CD14-positive monocyte (primary cell): ENCODE measurements at regions not wholly inside any gene's neighbourhood (a gene's known extent, or its start where the extent isn't known, plus 50 kb on each side); places are given as distances from the start of the nearest gene placed in this dataset.

ENCODE experiments used
- DNase-seq, 3 donors: peaks; one replicate each; pipeline ENCODE4 v3.0.0-alpha.2; 2011 to 2022
- H2AFZ ChIP-seq: 2 replicates; pipeline ENCODE4 v1.6.0; 2012; ENCODE audit warnings: mild to moderate bottlenecking, low read depth, low read length, inconsistent platforms; ENCODE audit not compliant: insufficient read depth, poor library complexity, severe bottlenecking
- H3K27ac ChIP-seq, 2 donors: 1 replicate in 1 of 2; 2 replicates in 1 of 2; pipeline ENCODE4 v1.5.1; 2012 to 2013; ENCODE audit warnings: low read length in 2 of 2, control low read depth in 1 of 2, inconsistent platforms in 1 of 2, low read depth in 1 of 2, mild to moderate bottlenecking in 1 of 2
- H3K27me3 ChIP-seq, 2 donors: one replicate each; pipeline versions ENCODE4 v1.6.0 to v1.6.1; 2011 to 2013; ENCODE audit warnings: low read length in 2 of 2; ENCODE audit not compliant: control insufficient read depth in 2 of 2, insufficient read depth in 2 of 2
- H3K36me3 ChIP-seq, 2 donors: replicated peaks in 1 of 2; 1 replicate in 1 of 2; 2 replicates in 1 of 2; pipeline versions ENCODE4 v1.5.1 to v1.6.1; 2012 to 2013; ENCODE audit warnings: low read length in 2 of 2, control low read depth in 1 of 2, inconsistent platforms in 1 of 2, mild to moderate bottlenecking in 1 of 2; ENCODE audit not compliant: insufficient read depth in 2 of 2, control insufficient read depth in 1 of 2
- H3K4me1 ChIP-seq, 2 donors: 1 replicate in 1 of 2; 2 replicates in 1 of 2; pipeline versions ENCODE4 v1.5.1 to v1.6.1; 2012 to 2013; ENCODE audit warnings: low read length in 2 of 2, control low read depth in 1 of 2, inconsistent platforms in 1 of 2, mild to moderate bottlenecking in 1 of 2, moderate library complexity in 1 of 2; ENCODE audit not compliant: insufficient read depth in 2 of 2, control insufficient read depth in 1 of 2
- H3K4me2 ChIP-seq: replicated peaks from 2 replicates; pipeline ENCODE3; 2012; ENCODE audit warnings: low read length, moderate library complexity, mild to moderate bottlenecking; ENCODE audit not compliant: poor library complexity, severe bottlenecking; ENCODE audit errors: extremely low read depth
- H3K4me3 ChIP-seq, 3 experiments: fragments of 200-600 bp in 1 of 3; sonication (generic) in 1 of 3; replicated peaks in 1 of 3; 1 replicate in 2 of 3; 2 replicates in 1 of 3; pipeline ENCODE4 v1.5.1; 2011 to 2013; ENCODE audit warnings: low read length in 3 of 3, mild to moderate bottlenecking in 3 of 3, control low read depth in 2 of 3, low read depth in 2 of 3, inconsistent platforms in 1 of 3, moderate library complexity in 1 of 3
- H3K79me2 ChIP-seq: 2 replicates; pipeline ENCODE4 v1.6.0; 2012; ENCODE audit warnings: mild to moderate bottlenecking, control low read depth, inconsistent platforms, low read length, moderate library complexity; ENCODE audit not compliant: insufficient read depth
- H3K9ac ChIP-seq: 2 replicates; pipeline ENCODE4 v1.6.0; 2017; ENCODE audit warnings: low read length, mild to moderate bottlenecking; ENCODE audit not compliant: insufficient read depth, poor library complexity, severe bottlenecking
- H3K9me3 ChIP-seq, 2 donors: replicated peaks in 1 of 2; 1 replicate in 1 of 2; 2 replicates in 1 of 2; pipeline versions ENCODE4 v1.5.1 to v1.6.1; 2012 to 2013; ENCODE audit warnings: low read length in 2 of 2, control low read depth in 1 of 2; ENCODE audit not compliant: control insufficient read depth in 1 of 2, insufficient read depth in 1 of 2
- H4K20me1 ChIP-seq: 2 replicates; pipeline ENCODE4 v1.6.0; 2012; ENCODE audit warnings: mild to moderate bottlenecking, low read length, control low read depth, moderate library complexity; ENCODE audit not compliant: insufficient read depth
- H3K27ac Mint-ChIP-seq, 7 donors: one replicate each; pipeline ENCODE4 v1.8.0; 2020; ENCODE audit warnings: mild to moderate bottlenecking in 7 of 7, mixed read lengths in 7 of 7, moderate library complexity in 6 of 7, inconsistent platforms in 2 of 7
- H3K27me3 Mint-ChIP-seq, 3 donors: one replicate each; pipeline ENCODE4 v1.8.0; 2021 to 2022; ENCODE audit warnings: low read depth in 3 of 3, mild to moderate bottlenecking in 3 of 3, mixed read lengths in 3 of 3, moderate library complexity in 3 of 3, inconsistent platforms in 1 of 3
- H3K36me3 Mint-ChIP-seq, 2 donors: one replicate each; pipeline ENCODE4 v1.8.0; 2020; ENCODE audit warnings: mixed read lengths in 2 of 2, inconsistent platforms in 1 of 2, mild to moderate bottlenecking in 1 of 2
- H3K4me1 Mint-ChIP-seq: one replicate; pipeline ENCODE4 v1.8.0; 2020; ENCODE audit warnings: mild to moderate bottlenecking, mixed read lengths
- H3K4me3 Mint-ChIP-seq, 2 donors: one replicate each; pipeline ENCODE4 v1.8.0; 2020; ENCODE audit warnings: mild to moderate bottlenecking in 2 of 2, mixed read lengths in 2 of 2, moderate library complexity in 1 of 2
- H3K9me3 Mint-ChIP-seq, 7 donors: one replicate each; pipeline ENCODE4 v1.8.0; 2020 to 2022; ENCODE audit warnings: mixed read lengths in 7 of 7, mild to moderate bottlenecking in 6 of 7, moderate library complexity in 6 of 7, inconsistent platforms in 2 of 7
- WGBS: methylation state at CpG from one replicate; pipeline ENCODE4 v1.1.5; 2013; ENCODE audit warnings: missing lambda C conversion rate; ENCODE audit not compliant: insufficient coverage; 5-methylcytosine and 5-hydroxymethylcytosine counted together
- intact Hi-C, 2 donors: fragments of 100-400 bp; cut with micrococcal nuclease; formaldehyde crosslinking; loops; one replicate each; pipeline versions ENCODE4 v1.15.0 to v1.15.1; 2023
- TF ChIP-seq, protein P1 (sequence below): fragments of 200-600 bp; IDR thresholded peaks from one replicate; pipeline ENCODE4 v1.8.0; 2022; ENCODE audit warnings: antibody characterized with exemption, mild to moderate bottlenecking

DNA sequence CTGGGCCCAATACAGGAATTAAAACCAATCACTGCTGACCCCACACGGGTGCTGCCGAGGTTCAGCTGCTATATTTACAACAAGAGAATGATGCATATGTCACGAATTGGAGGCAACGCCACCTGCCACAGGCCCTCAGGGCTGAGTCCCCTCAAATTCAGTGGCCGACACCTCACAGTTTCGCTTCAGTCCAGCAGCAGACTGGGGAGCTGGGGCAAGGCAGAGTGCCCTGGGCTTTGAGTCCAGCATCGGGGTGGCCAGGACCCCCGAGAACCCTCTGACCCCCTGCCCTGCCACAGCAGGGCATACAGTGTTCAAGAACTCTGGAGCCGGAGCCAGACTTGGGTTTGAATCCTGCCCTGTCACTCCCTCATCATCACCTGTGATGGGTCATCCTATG lies 247.2 kb downstream of the CTTN start:
- WGBS: 87% methylated on average over 9 of the region's 9 CpGs
- TF ChIP-seq, protein P1, sequence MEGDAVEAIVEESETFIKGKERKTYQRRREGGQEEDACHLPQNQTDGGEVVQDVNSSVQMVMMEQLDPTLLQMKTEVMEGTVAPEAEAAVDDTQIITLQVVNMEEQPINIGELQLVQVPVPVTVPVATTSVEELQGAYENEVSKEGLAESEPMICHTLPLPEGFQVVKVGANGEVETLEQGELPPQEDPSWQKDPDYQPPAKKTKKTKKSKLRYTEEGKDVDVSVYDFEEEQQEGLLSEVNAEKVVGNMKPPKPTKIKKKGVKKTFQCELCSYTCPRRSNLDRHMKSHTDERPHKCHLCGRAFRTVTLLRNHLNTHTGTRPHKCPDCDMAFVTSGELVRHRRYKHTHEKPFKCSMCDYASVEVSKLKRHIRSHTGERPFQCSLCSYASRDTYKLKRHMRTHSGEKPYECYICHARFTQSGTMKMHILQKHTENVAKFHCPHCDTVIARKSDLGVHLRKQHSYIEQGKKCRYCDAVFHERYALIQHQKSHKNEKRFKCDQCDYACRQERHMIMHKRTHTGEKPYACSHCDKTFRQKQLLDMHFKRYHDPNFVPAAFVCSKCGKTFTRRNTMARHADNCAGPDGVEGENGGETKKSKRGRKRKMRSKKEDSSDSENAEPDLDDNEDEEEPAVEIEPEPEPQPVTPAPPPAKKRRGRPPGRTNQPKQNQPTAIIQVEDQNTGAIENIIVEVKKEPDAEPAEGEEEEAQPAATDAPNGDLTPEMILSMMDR: no peak
- Mint-ChIP-seq H3K4me3 (no peak overlapping the region), H3K4me1 (peaks cover 9% of the 10 kb centered on the region), H3K27ac (peak overlapping the region in 1 of 7 donors; percentile 44), H3K27me3 (peaks cover 6 to 22% (median 7%) of the 10 kb centered on the region in 3 donors), H3K36me3 (no peaks in the 10 kb centered on the region), H3K9me3 (peaks cover 0 to 4% (median 0%) of the 10 kb centered on the region in 7 donors)
- Histone ChIP-seq H2AFZ (no peak overlapping the region), H3K79me2 (no peaks in the 10 kb centered on the region), H3K4me1 (peaks cover 5 to 7% of the 10 kb centered on the region in 2 donors), H3K36me3 (no peaks in the 10 kb centered on the region), H3K27ac (no peak overlapping the region), H4K20me1 (no peaks in the 10 kb centered on the region), H3K27me3 (no peaks in the 10 kb centered on the region), H3K9me3 (no peaks in the 10 kb centered on the region), H3K4me3 (no peak overlapping the region), H3K4me2 (no peak overlapping the region), H3K9ac (no peak overlapping the region)
- DNase-seq: no peak
- intact Hi-C loops: no loop called here

DNA sequence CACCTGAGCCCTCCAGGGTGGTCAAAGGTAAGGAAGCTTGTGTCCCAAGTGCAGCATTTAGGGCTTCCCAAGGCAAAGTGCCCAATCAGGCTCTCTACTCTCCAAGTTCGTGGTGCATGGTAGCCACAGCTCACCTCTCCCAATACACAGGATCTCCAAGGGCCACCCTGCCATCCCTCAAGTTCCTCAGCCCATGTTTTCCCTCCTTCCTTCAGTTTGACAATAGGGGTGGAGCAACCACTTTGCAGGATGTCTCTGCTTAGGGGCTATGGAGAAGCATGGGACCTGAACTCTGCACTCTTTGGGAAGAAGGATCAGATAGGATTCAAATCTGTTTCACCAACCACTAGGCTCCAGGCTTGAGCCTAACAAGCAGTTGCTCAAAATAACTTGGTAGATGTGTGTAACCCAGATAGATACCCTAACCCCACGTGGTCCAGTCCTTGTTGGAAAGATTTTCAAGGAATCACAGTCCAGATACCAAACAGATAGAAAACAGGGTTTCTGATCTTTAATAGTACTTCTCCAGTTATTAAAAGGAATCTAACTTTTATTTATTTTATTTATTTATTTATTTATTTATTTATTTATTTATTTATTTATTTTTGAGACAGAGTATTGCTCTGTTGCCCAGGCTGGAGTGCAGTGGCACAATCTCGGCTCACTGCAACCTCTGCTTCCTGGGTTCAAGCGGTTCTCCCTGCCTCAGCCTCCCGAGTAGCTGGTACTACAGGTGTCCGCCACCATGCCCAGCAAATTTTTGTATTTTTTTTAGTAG lies 248.1 kb downstream of the CTTN start:
- no peak overlapping the region for H3K4me2 ChIP-seq
- peaks cover 4% of the 10 kb centered on the region in 2 donors for H3K4me1 ChIP-seq
- no peak overlapping the region for H3K4me3 ChIP-seq
- H3K27ac ChIP-seq: no peak overlapping the region
- no peaks in the 10 kb centered on the region for H4K20me1 ChIP-seq
- H3K9me3 Mint-ChIP-seq: peaks cover 0 to 4% (median 0%) of the 10 kb centered on the region in 7 donors
- TF ChIP-seq, protein P1: no peak
- no peaks in the 10 kb centered on the region for H3K27me3 ChIP-seq
- WGBS: 79% methylated on average over 3 of the region's 6 CpGs
- peaks cover 4% of the 10 kb centered on the region for H3K4me1 Mint-ChIP-seq
- H3K9me3 ChIP-seq: no peaks in the 10 kb centered on the region
- no peak overlapping the region for H2AFZ ChIP-seq
- H3K36me3 ChIP-seq: no peaks in the 10 kb centered on the region
- H3K4me3 Mint-ChIP-seq: no peak overlapping the region
- no peaks in the 10 kb centered on the region for H3K36me3 Mint-ChIP-seq
- intact Hi-C loops: no loop called here
- no peak overlapping the region for H3K9ac ChIP-seq
- peak overlapping the region in 1 of 7 donors; percentile 51 for H3K27ac Mint-ChIP-seq
- DNase-seq: no peak
- H3K27me3 Mint-ChIP-seq: peaks cover 7 to 22% (median 9%) of the 10 kb centered on the region in 3 donors
- H3K79me2 ChIP-seq: no peaks in the 10 kb centered on the region
